BE2C (cell line): ENCODE measurements at regions not wholly inside any gene's neighbourhood (a gene's known extent, or its start where the extent isn't known, plus 50 kb on each side); places are given as distances from the start of the nearest gene placed in this dataset.

Experiments used
- DNase-seq: peaks from one replicate; pipeline ENCODE4 v3.0.0-alpha.2; 2020
- H3K27me3 ChIP-seq: fragments of 250-450 bp; sonication (Bioruptor Pico); 2 replicates; pipeline ENCODE4 v1.5.1; 2020; ENCODE audit warnings: mild to moderate bottlenecking
- H3K36me3 ChIP-seq: fragments of 250-450 bp; sonication (Bioruptor Pico); 2 replicates; pipeline ENCODE4 v1.5.1; 2020; ENCODE audit warnings: mild to moderate bottlenecking
- H3K4me1 ChIP-seq: fragments of 250-450 bp; sonication (Bioruptor Pico); 2 replicates; pipeline ENCODE4 v1.5.1; 2020
- H3K4me3 ChIP-seq: 2 replicates; pipeline ENCODE4 v1.5.1; 2011; ENCODE audit warnings: low read depth, low read length
- H3K9me3 ChIP-seq: fragments of 250-450 bp; sonication (Bioruptor Pico); 2 replicates; pipeline ENCODE4 v1.5.1; 2020
- CTCF ChIP-seq: IDR thresholded peaks from 2 replicates; pipeline ENCODE4 v1.5.1; 2012; ENCODE audit warnings: mild to moderate bottlenecking, low read depth, low read length

- peak overlapping the region; percentile 49 for H3K4me3 ChIP-seq
- no peaks in the 10 kb centered on the region for H3K9me3 ChIP-seq
- TF ChIP-seq CTCF = peak; percentile 57
- peak; percentile 92 for DNase-seq
- H3K27me3 ChIP-seq = no peaks in the 10 kb centered on the region
- H3K36me3 ChIP-seq = no peaks in the 10 kb centered on the region
- H3K4me1 ChIP-seq = peaks cover 11% of the 10 kb centered on the region
These were observed 176.7 kb upstream of the NCAM1 start for GRCh38 chr11:112784323-112785073.

- Histone ChIP-seq H3K27me3 (no peaks in the 10 kb centered on the region), H3K4me1 (peaks cover 11% of the 10 kb centered on the region), H3K36me3 (no peaks in the 10 kb centered on the region), H3K9me3 (no peaks in the 10 kb centered on the region), H3K4me3 (peak overlapping the region; percentile 49)
- no peak for TF ChIP-seq CTCF
- no peak for DNase-seq
These were observed 176.1 kb upstream of the NCAM1 start for GRCh38 chr11:112785149-112785548.

DNA sequence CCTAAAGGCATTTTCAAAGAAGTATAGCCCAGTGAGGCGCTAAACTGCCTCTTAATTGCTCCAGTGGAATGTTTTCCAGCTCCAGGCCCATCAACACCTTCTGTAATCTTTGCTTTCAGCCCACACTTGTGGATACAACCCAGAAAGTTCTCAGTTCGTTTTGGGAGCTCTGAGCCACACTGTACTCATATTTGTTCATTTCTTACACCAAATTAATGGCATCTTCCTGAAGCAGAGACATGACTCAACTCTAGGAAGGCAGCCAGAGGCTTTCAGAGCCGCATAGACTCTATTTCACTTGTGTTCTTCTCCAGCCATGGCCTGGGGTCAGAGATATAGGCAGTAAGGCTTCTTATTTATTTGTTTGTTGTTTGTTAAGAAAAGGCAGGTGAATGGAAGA lies 175.5 kb upstream of the NCAM1 start:
- no peaks in the 10 kb centered on the region for H3K36me3 ChIP-seq
- no peak overlapping the region for H3K4me3 ChIP-seq
- peaks cover 11% of the 10 kb centered on the region for H3K4me1 ChIP-seq
- TF ChIP-seq CTCF = no peak
- H3K9me3 ChIP-seq = no peaks in the 10 kb centered on the region
- no peak for DNase-seq
- H3K27me3 ChIP-seq = no peaks in the 10 kb centered on the region

GRCh38 chr11:112786196-112786595 lies 175.0 kb upstream of the NCAM1 start:
- H3K9me3 ChIP-seq = no peaks in the 10 kb centered on the region
- H3K4me3 ChIP-seq = no peak overlapping the region
- DNase-seq = no peak
- no peak for TF ChIP-seq CTCF
- H3K4me1 ChIP-seq = peaks cover 11% of the 10 kb centered on the region
- no peaks in the 10 kb centered on the region for H3K27me3 ChIP-seq
- no peaks in the 10 kb centered on the region for H3K36me3 ChIP-seq

- Histone ChIP-seq H3K4me1 (peaks cover 11% of the 10 kb centered on the region), H3K27me3 (no peaks in the 10 kb centered on the region), H3K36me3 (no peaks in the 10 kb centered on the region), H3K9me3 (no peaks in the 10 kb centered on the region), H3K4me3 (no peak overlapping the region)
- no peak for DNase-seq
- TF ChIP-seq CTCF = no peak
These were observed 174.2 kb upstream of the NCAM1 start for GRCh38 chr11:112786886-112787530.

DNA sequence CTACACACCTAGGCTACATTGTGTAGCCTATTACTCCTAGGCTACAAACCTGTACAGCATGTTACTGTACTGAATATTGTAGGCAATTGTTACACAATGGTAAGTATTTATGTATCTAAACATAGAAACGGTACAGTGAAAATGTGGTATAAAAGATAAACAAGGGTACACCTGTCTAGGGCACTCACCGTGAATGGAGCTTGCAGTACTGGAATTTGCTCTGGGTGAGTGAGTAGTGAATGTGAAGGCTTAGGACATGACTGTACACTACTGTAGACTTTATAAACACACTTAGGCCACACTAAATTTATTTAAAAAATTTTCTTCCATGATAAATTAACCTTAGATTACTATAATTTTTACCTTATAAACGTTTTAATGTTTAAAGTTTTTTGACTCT lies 171.7 kb upstream of the NCAM1 start:
- no peaks in the 10 kb centered on the region for H3K27me3 ChIP-seq
- H3K9me3 ChIP-seq = no peaks in the 10 kb centered on the region
- no peak for TF ChIP-seq CTCF
- no peaks in the 10 kb centered on the region for H3K36me3 ChIP-seq
- no peak overlapping the region for H3K4me3 ChIP-seq
- DNase-seq = no peak
- peaks cover 7% of the 10 kb centered on the region for H3K4me1 ChIP-seq
